Epithelial cell of esophagus (primary cell): ENCODE measurements at regions not wholly inside any gene's neighbourhood (a gene's known extent, or its start where the extent isn't known, plus 50 kb on each side); places are given as distances from the start of the nearest gene placed in this dataset.
"Not testable (repeated sequence)": the region's sequence is repeated elsewhere in the genome, so short reads cannot be mapped to it uniquely, and the experiment has no call there.

Source experiments
- DNase-seq: peaks from one replicate; pipeline ENCODE4 v3.0.0; 2010; ENCODE audit warnings: low read depth
- H3K4me3 ChIP-seq: 2 replicates; pipeline ENCODE4 v1.5.1; 2011; ENCODE audit warnings: mild to moderate bottlenecking, low read length, control low read depth
- TF ChIP-seq, protein P1 (sequence below): IDR thresholded peaks from 2 replicates; pipeline ENCODE4 v1.5.1; 2011; ENCODE audit warnings: low read depth, mild to moderate bottlenecking, low read length, control low read depth, inconsistent platforms; ENCODE audit not compliant: insufficient read depth; ENCODE audit errors: missing control alignments

DNA sequence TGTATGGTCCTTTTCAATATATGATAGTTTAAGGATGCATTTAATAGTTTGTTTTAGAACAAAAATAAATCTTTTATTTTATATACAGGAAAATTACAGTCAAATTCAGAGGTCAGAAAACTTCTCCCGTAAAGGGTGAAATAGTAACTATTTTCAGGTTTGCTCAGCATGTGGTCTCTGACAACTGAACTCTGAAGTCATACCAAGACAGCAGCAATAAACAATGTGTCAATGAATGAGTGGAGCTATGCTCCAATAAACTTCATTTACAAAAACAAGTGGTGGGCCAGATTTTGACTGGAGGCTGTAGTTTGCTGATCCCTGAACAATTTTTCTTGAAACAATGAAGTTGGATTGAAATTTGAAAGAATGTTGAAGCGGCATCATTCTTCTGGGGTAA is 123.6 kb downstream of the ZNF248 start:
- no peak for DNase-seq

DNA sequence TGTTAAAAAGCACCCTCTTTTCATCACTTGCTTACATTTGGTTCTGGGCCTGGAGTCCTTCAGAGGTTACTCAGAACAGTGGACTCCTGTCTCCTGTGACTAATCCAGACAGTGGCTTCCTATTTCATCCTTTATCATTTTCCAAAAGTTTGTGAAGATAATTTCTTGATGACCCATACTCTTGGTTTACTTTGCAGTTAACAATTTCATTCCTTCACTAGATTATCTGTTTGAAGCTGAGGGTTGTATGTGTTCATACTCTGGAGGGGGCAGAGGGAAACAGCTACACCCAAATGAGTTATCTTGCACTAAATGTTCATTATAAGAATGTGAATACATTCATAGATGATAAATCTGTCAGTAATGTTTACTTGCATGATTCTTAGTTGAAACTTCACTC is 124.7 kb downstream of the ZNF248 start:
- no peak for DNase-seq
- H3K4me3 ChIP-seq: no peak overlapping the region
- TF ChIP-seq, protein P1, sequence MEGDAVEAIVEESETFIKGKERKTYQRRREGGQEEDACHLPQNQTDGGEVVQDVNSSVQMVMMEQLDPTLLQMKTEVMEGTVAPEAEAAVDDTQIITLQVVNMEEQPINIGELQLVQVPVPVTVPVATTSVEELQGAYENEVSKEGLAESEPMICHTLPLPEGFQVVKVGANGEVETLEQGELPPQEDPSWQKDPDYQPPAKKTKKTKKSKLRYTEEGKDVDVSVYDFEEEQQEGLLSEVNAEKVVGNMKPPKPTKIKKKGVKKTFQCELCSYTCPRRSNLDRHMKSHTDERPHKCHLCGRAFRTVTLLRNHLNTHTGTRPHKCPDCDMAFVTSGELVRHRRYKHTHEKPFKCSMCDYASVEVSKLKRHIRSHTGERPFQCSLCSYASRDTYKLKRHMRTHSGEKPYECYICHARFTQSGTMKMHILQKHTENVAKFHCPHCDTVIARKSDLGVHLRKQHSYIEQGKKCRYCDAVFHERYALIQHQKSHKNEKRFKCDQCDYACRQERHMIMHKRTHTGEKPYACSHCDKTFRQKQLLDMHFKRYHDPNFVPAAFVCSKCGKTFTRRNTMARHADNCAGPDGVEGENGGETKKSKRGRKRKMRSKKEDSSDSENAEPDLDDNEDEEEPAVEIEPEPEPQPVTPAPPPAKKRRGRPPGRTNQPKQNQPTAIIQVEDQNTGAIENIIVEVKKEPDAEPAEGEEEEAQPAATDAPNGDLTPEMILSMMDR: no peak

More for the DNA sequence above, 123.6 kb downstream of the ZNF248 start:
- no peak overlapping the region for H3K4me3 ChIP-seq
- TF ChIP-seq, protein P1: no peak

DNA sequence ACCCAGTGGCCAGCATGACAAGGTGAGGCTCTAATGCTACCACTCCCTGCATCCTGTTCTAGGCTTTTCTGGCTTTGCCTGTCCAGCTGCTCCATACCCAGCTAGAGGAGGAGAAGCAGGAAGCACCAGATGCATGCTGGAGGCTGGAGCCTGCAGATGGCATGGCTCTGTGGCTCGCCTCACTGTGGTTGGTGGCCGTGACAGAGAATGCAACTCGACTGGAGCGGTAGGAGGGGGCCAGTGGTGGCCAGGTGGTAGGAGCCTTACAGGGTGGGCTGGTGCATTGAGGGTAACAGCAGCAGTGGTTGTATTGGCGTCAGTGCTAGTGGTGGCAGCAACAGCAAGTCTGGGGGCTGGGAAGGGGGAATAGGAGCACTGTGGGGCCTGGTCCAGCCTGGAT is 128.6 kb downstream of the ZNF248 start:
- DNase-seq: no peak
- H3K4me3 ChIP-seq: no peak overlapping the region
- TF ChIP-seq, protein P1: no peak

DNA sequence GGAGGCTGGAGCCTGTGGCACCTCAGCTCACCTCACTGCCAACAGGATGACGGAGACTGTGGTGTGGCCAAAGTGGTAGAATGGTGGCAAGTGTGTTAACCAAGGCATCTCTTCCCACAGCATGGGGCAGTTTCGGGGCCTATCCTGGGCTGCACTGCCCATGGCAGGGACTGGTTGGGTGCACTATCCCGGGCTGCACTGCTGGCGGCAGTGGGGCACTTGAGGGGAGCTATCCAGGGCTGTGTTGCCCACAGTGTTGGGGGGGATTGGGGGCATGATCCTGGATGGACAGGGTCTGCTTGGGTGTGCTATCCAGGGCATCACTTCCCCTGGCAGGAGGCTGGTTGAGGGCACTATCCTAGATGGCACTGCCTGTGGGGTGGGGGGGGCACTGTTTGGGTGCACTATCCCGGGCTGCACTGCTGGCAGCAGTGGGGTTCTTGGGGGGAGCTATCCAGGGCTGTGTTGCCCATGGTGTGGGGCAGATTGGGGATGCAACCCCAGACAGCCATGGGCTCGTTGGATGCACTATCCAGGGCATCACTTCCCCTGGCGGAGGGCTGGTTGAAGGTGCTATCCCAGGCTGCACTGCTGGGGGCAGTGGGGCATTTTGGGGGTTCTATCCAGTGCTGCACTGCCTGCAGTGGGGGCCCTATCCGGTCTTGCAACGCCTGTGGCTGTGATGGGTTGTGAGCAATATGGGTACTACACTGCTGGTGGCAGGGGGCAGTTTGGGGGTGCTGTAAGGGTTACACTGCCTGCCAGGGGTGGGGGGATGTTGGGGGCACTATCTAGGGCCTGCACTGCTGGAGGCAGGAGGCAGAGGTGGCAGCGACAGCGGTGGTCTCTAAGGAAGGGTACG is 129.7 kb downstream of the ZNF248 start:
- no peak overlapping the region for H3K4me3 ChIP-seq
- TF ChIP-seq, protein P1: no peak
- no peak for DNase-seq

DNA sequence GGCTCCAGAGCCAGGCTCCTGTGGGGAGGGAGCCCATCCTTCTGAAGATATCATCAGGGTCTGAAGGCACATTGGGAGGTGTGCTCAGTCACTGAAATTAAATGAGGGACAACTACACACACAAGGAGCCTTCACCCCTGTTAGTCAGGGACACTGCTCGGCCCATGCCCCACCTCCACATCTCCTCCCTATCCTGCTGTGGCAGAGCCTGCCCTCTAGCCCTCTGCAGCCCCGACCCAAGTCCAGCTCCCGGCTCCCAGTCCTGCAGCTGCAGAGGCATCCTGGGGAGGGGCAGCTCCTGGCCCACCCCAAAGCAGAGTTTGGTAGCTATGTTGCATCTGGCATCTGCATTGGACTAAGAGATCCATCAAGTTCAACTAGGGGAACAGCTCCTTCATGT is 136.3 kb downstream of the ZNF248 start:
- DNase-seq: no peak
- TF ChIP-seq, protein P1: no peak
- no peak overlapping the region for H3K4me3 ChIP-seq

DNA sequence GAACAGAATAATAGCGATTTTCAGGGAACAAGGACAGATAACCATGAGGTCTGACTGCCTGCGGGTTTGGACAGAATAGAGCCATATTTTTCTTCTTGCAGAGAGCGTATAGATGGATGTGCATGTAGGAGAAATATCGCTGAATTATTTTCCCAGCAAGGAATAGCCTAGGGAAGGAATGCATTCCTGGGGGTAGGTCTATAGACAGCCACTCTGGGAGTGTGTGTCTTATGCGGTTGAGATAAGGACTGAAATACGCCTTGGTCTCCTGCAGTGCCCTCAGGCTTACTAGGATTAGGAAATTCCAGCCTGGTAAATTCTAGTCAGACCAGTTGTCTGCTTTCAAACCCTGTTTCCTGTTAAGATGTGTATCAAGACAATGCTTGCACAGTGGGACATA is 139.3 kb downstream of the ZNF248 start:
- not testable (repeated sequence) for DNase-seq, H3K4me3 ChIP-seq

DNA sequence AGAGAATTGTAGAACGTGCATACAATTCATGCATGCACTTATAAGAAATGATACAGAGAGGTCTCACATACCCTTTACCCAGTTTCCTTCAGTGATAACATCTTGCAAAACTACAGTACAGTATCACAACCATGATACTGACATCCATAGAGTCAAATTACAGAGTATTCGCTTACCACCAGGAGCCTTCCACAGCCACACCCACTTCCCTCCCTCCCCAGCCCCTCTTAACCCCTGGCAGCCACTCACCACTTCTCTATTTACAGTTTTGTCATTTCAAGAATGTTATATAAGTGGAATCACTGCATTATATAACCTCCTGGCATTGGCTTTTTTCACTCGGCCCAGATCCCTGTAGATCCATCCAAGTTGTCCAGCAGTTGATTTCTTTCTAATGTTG is 143.8 kb downstream of the ZNF248 start:
- no peak overlapping the region for H3K4me3 ChIP-seq
- no peak for DNase-seq
- TF ChIP-seq, protein P1: no peak
